GM12875 (cell line): ENCODE measurements at regions not wholly inside any gene's neighbourhood (a gene's known extent, or its start where the extent isn't known, plus 50 kb on each side); places are given as distances from the start of the nearest gene placed in this dataset.

Experiments
- H3K4me3 ChIP-seq: one replicate; pipeline ENCODE4 v1.5.1; 2011; ENCODE audit warnings: low read depth, low read length, control low read depth
- TF ChIP-seq, protein P1 (sequence below): IDR thresholded peaks from 2 replicates; pipeline ENCODE4 v1.5.1; 2011; ENCODE audit warnings: low read depth, mild to moderate bottlenecking, control low read depth, inconsistent platforms, low read length, moderate library complexity, borderline replicate concordance; ENCODE audit not compliant: insufficient read depth

DNA sequence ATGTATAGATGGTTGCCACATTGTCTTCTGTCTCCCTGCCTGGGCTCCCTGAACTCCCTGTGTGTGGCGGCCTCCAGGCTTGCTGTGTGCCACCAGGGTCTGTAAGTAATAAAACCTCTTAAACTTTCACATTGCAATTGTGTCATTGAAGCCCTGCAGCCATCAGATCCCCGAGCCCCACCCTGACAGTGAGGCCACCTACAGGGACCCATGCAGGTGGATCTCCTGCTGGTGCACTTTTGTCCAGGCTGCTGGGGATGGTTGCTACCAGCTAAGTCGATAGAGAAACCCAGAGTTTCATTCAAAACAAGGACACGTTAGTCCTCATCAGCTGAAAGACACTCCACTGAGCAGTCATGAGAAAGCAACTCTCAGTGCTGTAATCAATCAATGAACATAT lies 133.6 kb upstream of the PRICKLE2 start:
- TF ChIP-seq, protein P1, sequence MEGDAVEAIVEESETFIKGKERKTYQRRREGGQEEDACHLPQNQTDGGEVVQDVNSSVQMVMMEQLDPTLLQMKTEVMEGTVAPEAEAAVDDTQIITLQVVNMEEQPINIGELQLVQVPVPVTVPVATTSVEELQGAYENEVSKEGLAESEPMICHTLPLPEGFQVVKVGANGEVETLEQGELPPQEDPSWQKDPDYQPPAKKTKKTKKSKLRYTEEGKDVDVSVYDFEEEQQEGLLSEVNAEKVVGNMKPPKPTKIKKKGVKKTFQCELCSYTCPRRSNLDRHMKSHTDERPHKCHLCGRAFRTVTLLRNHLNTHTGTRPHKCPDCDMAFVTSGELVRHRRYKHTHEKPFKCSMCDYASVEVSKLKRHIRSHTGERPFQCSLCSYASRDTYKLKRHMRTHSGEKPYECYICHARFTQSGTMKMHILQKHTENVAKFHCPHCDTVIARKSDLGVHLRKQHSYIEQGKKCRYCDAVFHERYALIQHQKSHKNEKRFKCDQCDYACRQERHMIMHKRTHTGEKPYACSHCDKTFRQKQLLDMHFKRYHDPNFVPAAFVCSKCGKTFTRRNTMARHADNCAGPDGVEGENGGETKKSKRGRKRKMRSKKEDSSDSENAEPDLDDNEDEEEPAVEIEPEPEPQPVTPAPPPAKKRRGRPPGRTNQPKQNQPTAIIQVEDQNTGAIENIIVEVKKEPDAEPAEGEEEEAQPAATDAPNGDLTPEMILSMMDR, result no peak
- H3K4me3 ChIP-seq, result no peak overlapping the region

DNA sequence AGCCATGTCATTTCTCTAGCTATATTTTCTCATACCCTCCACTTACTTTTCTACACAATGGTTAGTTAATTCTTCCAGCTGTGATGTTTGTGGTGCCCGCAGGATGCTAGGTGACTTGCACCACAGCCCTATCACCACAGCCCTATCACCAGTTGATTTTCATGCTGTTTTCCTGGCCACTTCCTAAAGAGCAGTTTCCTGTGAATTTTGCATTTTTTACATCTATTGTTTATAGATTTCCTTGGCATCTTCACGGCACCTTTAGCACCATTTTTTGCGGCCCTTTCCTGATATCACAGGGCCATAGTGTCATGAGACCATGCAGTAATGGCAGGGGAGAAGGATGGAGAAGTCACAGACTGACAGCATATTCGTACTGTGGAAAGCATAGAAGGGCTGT lies 132.9 kb upstream of the PRICKLE2 start:
- no peak overlapping the region for H3K4me3 ChIP-seq
- TF ChIP-seq, protein P1, result no peak

DNA sequence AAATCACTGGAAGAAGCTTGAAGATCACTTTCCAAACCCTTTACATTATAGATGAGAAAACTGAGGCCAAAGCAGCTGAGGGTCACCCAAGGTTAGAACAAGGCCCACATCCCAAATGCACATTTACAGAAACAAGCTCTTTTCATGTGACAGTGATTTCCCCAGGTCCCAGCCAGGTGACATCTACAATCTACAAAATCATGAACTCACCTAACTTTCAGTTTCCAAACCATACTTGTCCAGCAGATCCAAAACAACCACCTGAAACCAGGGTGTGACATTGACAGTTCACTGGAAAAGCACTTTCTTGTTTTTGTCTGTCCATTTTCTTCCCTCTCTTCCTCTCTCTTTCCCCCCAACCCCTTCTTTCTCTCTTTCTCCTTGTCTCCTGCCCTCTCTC lies 132.2 kb upstream of the PRICKLE2 start:
- no peak overlapping the region for H3K4me3 ChIP-seq
- TF ChIP-seq, protein P1, result no peak

DNA sequence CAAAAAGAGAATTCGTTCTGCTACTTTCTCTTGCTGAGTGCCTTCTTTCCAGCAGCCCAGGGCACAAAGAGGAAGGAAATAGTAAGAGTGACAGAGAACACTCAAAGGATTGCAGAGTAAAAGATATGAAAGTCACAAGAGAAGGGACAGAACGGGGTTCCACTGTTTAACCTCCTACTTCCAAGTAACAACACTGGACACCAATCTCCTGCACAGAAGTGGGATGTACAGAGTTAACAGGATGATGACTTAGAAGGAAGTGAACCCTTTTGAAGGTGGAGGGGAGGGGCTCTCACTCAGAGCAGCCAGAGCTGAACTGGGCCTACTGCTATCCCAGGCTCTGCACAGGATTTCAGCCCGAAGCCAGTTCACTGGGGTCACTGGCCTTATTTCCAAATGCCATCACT lies 130.1 kb upstream of the PRICKLE2 start:
- TF ChIP-seq, protein P1, result no peak
- H3K4me3 ChIP-seq, result no peak overlapping the region

DNA sequence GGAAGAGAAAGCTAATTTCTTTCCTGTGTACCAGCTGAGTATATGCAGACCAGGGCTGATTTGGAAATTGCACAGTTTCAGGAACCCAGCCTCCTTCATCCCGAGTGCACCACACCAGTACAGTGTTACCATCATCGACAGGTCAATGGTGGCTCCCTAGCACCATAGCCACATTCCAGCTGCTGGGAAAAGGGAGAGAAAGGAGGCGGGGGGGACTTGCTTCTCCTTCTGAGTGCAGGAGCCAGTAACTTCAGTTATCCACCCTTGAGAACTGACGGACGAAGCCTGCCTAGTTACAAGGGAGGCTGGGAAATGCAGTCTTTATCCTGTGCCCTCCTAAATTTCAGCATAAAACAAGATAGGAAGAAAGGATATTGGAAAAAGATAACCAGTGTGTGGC lies 129.7 kb upstream of the PRICKLE2 start:
- TF ChIP-seq, protein P1, result no peak
- no peak overlapping the region for H3K4me3 ChIP-seq

DNA sequence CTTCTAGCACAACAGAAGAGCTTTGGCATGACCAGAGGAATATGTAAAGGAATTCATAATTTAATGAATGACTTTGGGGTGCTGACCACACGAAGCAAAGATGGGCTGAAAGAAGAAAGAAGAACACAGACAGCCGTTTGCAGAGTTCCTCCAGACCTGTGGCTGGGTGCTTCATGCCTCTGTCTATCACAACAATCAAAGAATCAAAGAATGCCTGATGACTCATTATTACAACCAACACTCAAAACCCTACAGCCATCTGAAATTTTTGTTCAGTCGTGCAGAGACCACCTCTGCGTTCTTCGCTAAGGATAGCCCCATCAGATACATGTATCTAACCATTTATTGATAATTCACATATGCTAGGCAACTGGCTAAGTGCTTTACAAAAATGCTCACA lies 129.0 kb upstream of the PRICKLE2 start:
- H3K4me3 ChIP-seq, result no peak overlapping the region
- TF ChIP-seq, protein P1, result no peak

DNA sequence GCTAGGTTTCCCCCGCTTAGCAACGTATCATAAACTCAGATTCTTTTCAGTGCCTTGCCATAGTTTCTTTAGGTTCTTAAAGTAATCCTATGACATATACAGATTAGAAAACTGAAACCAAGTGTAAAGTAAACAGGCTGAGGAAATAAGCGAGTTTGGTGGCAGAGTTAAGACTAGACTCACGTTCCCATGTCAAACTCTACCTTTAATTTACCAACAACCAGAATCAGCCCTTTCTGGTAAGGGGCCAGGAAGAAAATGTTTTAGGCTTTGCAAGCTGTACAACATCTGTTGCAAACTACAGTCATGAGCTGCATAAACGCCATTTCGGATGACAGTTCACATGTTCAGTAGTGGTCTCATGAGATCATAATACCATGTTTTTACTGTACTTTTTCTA lies 128.0 kb upstream of the PRICKLE2 start:
- TF ChIP-seq, protein P1, result no peak
- no peak overlapping the region for H3K4me3 ChIP-seq
